HG03095 (cell line): ENCODE measurements at regions not wholly inside any gene's neighbourhood (a gene's known extent, or its start where the extent isn't known, plus 50 kb on each side); places are given as distances from the start of the nearest gene placed in this dataset.
"Not testable (repeated sequence)": the region's sequence is repeated elsewhere in the genome, so short reads cannot be mapped to it uniquely, and the experiment has no call there.

Experiments used
- ATAC-seq: cut with Tn5 transposase; IDR thresholded peaks from one replicate; pipeline ENCODE4 v1.9.1; 2021; ENCODE audit warnings: moderate library complexity; ENCODE audit not compliant: unreplicated experiment

DNA sequence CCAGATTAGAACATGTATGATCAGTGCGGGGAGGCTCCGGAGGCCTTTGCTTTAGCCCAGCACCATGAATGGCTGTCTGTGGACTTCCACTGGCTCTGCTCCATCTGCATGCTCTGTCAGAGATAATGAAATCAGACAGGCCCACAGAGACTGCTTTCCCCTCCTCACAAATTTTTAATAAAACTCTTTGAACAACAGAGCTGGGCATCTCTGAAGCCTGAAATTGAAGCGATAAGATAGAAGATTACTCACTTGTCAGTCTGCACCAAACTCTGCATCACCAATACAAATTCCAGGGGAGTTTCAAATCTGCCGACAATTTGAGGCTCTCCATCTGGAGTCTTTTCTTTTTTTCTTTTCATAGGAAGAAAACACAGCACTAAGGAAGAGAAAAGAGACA, 110.0 kb downstream of the DYRK2 start:
- ATAC-seq: no peak

- no peak for ATAC-seq
Measured at GRCh38 chr12:67759829-67760228, 111.3 kb downstream of the DYRK2 start.

GRCh38 chr12:67760586-67761275, 112.2 kb downstream of the DYRK2 start:
- no peak for ATAC-seq

DNA sequence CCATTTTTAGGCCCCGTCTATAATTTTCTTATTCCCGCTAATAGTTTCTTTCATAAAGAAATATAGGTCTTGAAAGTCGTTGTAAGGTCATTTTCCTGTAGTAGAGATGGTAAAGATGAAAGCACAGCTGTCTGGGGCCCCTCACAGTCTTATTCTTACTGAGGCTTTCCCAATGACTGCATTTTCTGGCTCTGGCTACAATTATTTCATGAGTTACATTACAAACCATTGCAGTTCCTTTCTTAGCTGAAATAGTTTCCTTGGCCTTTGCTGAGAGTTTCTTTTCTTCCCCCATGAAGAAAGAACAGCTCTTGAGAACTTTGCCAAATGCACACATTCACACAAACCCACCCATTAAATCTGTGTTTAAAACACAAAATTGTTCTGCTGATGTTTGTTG, 113.0 kb downstream of the DYRK2 start:
- ATAC-seq: no peak

DNA sequence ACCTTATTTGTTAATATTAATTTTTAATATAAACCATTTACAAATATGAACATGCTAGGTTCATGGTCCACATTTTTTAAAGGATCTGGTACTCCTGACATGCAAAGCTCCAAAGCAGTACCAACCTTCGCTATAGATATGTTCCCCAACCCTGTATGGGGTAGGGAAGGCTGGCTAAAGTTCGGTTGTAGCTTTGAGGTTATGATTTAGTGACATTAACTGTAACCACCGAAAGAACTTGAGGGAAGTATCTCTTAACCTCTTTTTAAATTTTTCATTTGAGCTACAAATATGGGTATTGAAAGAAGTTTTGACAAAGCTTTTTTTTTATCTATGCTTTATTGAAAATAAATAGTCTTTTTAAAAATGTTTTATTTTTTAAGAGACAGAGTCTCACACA, 115.5 kb downstream of the DYRK2 start:
- no peak for ATAC-seq

DNA sequence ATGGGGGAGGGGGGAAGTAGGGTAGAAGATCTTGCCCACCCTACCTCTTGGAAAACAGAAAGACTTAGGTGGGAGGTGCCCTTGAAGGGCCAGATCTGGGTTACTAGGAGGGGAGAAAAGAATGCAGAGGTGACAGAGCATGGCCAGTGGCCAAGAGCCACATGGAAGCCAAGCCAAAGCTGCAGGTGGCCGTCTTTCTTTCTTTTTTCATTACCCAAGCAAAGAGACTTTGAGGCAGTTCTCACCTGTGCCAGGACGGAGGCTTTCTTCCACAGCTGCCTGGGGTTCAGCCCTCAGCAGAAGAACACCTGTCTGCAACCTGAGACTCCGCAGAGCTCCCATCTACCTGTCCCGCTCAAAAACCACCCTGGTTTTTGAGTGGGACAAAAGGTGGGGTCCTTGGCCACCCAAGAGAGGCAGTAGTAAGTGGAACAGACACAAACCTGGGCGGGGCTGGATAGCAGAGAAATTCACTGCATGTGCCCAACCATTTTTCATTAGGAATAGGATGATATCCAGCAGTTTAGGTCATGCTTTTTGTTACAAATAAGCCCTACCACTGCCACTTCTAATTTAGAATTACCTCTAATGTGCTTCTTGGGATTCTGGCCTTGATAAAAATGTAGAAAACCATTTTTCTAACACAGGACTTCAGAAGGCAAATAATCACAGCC, 116.5 kb downstream of the DYRK2 start:
- ATAC-seq: no peak

DNA sequence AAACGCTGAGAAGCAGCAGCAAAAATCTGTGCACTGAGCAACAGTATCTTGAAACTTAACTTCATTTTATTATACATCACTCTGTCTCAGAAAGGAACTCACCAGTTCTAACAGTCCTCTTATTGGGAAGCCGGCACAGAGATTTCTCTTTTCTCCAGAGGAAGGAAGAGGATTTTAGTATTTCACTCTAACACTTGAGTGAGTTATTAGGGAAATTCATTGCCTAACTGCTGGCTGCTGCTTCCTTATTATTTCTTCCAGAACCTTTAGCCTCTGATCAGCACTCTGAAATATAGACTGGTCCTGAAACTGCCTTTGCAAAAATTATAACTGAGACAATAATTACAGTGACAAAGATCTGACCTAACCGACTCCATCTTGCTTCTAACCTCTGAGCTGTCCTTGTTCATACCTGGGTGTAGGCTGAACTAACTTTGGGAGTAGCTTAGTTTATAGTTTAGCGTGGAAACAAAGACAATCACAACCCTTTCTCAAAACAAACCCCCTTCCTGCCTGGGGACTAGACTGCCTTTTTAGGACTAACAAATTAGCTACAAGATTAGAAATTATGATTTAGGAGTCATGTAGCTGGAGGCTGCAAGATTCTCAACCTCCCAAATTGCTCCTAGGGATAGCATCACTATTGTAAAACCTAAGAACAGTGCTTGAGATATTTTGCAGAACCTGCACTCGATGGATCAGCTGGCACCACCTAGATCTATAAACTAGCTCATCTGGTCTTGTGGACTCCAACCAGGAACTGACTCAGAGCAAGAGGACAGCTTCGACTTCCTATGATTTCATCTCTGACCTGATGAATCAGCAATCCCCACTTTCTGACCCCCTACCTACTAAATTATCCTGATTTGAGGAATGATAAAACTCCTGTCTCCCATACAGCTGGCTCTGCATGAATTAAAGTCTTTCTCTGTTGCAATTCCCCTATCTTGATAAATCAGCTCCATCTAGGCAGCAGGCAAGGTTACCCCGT, 117.5 kb downstream of the DYRK2 start:
- no peak for ATAC-seq

GRCh38 chr12:67772267-67773169, 124.0 kb downstream of the DYRK2 start:
- ATAC-seq: no peak

DNA sequence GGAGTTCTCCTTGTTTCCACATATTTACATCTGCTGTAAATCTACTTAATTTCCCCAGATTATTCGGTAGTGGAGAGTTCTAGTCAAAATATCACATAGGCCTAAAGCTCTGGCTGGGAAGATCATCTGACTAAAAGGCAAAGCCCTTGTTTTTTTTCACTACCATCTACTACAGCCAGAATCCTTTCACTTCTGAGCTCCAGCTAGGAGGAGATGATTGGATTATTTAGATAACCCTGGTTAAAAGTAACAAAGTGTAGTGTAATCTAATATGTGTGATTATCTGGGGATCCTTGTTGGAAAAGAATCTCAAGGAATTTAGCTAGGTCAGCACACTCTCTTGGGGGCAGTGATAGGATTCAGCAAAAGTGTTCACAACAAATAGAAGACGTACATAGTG, 125.4 kb downstream of the DYRK2 start:
- ATAC-seq: no peak

DNA sequence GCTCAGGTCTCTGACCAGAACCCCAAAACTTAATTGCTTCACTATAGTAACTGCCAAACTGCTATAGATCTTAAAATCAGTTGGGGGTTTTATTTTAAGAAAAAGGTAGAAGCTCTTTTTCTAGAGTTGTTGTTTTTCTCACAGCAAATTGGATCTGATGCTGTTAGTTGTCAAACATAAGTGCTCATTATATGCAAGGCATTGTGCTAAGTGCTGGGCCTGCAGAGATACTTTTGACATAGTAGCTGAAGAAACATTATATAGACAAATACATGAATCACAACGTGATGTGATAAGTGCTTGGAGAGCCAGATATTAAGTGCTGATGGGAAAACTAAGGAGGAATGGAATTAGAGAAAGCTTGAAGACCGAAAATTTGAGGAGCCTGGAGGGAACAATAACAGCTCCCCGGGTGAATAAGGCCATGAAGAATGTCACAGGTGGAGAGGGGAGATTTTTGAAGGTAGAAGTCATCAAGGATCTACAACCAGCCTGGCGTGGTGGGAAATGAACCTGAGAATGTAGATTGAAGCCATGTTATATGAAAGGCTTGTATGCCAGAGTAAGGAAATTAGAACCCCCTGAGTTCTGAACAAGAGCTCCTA, 126.5 kb downstream of the DYRK2 start:
- no peak for ATAC-seq

DNA sequence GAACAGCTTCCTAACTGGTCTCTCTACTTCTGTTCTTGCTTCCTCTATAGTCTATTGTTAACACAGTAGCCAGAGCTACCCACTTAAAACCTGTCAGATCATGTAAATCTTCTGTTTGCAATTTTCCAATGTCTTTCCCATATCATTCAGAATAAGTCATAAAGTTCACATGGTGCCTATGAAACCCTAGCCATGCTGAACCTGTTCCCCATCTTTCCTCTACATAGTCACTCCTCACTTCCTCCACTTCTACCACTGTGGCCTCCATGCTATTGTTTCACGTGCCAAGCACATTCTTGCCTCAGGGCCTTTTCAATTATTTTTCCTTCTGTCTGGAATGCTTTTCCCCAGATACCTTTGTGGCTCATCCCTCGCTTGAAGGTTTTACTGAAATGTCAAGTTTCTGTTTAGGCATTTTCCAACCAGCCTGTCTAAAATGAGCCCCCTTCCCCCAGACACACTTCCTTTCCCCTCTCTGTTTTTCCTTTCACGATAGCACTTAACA, 132.1 kb downstream of the DYRK2 start:
- ATAC-seq: no peak

GRCh38 chr12:67782573-67782972, 134.0 kb downstream of the DYRK2 start:
- ATAC-seq: no peak

GRCh38 chr12:67783393-67783792, 134.8 kb downstream of the DYRK2 start:
- ATAC-seq: no peak

GRCh38 chr12:67784831-67785230, 136.3 kb downstream of the DYRK2 start:
- no peak for ATAC-seq

DNA sequence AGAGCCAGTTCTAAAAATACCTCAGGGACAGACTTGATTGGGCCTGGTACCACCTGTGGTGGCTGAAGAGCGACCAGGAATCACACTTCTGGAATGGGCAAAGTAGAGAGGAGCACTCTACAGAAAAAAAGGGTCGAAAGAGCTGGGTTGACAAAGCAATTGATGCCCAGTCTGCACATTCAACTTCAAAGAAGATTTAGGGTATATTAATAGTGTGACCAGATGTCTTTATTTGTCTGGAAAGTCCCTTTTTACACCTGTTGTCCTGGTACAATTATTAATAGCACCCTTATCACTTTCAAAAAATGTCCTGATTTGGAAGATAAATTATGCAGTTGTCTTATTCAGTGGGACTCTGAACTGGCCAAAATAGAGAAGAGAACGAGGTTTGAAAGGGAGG, 137.5 kb downstream of the DYRK2 start:
- no peak for ATAC-seq

DNA sequence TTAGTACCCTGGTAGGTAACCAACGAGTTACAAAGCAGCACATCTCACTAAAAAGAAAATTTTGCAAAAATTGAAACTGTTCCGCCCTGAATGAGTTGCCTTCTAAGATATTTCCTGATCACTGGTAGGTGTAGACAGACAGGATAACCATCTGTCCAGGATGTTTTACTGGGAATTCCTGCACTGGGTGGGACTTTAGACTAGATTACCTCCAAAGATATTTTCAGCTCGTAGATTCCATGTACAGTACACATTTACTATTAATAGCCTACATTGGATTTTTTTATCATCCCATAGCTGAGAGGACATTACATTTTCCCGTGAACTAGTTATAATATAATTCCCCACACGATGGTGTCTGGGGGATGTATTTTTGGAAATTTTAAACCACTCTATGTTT, 139.6 kb downstream of the DYRK2 start:
- no peak for ATAC-seq

DNA sequence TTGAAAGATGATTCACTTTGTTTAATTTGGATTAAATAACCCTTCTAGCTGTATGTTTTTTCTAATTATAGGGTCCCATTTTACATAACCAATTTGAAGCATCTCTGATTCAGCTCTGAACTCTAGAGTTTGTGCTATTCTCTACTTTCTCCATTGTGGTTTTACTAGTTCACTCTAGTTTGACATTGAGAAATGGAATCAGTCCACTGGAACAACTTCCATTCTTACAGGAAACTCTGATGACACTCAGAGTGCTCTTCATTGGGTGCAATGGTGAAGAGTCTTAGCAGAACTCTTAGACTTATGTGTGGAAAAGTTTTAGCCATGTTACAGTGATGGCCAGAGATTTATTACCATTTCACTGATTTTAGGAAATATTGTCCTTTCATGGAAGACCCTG, 140.7 kb downstream of the DYRK2 start:
- ATAC-seq: no peak

DNA sequence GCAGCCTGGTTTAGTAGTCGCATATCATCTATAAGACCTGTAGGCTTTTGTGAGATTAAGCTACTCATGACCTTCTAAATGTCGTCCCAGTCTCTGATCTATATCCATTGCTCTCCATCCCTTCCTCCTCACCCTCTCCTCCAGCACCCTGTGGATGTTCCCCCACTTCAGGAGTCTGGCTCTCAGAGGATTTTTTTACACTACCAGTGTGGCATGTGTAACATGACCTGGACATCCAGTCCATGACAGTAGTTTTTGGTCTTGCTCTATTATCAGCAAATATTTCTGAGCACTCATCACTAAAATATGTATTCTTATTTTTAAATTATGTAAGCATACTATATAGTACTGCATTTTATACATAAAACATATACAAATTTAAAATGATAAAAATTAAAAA, 142.1 kb downstream of the DYRK2 start:
- ATAC-seq: no peak

DNA sequence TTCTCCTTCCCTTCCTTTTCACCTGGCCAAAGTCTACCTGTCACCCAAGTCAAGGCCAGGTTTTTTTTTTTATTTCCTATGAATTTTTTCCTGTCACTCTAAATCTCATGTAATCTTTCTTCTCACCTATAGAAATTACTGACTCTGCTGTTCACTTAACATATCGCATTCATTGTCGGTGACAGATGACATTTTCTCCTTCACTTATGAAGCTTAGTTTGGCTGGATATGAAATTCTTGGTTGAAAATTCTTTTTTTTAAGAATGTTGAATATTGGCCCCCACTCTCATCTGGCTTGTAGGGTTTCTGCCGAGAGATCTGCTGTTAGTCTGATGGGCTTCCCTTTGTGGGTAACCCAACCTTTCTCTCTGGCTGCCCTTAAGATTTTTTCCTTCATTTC, 142.8 kb downstream of the DYRK2 start:
- ATAC-seq: not testable (repeated sequence)

GRCh38 chr12:67792185-67792584, 143.6 kb downstream of the DYRK2 start:
- ATAC-seq: no peak
